NCI-H460 (cell line): ENCODE measurements at regions not wholly inside any gene's neighbourhood (a gene's known extent, or its start where the extent isn't known, plus 50 kb on each side); places are given as distances from the start of the nearest gene placed in this dataset.

ENCODE experiments used
- DNase-seq: peaks from one replicate; pipeline ENCODE4 v3.0.0-alpha.2; 2016; ENCODE audit warnings: low read depth; ENCODE audit errors: extremely low read depth

DNA sequence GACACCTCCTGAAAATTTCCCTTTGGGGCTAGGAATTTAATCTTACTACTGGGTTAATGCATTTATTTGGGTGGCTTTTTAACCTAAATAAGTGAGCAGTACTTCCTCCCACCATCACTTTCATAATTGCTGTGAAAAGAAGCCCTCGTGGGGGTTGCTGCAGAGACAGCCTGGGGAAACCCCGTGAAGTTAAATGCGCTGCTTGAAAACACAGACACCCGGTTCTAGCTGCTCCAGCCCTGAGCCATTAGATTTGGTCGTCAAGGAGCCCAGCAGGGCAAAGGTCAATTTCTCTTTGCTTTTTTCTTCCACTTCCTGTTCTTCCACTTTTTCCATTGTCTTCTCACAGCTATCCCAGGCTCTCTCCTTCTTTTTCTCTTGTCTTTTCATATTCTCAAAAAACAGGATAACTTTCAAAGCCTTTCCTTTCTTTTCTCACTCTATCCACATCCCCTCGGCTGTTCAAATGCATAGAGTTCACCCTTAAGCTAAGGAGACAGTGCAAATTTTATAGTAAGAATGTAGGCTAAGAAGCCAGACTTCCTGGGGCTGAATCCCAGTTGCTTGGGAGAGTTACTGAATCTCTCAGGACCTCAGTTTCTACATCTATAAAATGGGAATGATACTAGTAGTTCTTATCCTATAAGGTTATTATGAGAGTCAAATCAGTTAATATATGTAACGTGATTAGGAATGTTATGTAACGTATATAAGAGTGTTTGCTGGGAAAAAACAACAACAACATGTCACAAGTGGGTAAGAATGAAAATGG is 91.5 kb upstream of the ZNF827 start:
- DNase-seq = no peak

DNA sequence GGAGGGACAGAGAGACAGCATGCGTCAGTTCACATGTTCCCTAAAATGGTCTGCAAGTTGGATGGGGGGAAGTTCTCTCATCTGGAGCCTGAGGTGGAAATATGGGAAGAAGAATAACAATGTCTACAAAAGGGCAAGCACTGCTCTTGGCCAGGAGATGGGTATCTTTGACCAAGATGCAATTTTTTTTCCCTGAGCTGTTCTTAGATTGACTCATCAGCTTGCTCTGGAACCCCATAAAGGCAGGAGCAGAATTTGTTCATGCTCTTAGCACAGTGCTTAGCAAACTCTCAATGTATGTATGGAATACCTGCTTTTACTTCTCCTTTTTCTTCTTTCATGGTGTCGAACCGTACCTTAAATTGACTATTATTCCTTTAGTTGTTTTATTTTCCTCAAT is 90.5 kb upstream of the ZNF827 start:
- DNase-seq = no peak

DNA sequence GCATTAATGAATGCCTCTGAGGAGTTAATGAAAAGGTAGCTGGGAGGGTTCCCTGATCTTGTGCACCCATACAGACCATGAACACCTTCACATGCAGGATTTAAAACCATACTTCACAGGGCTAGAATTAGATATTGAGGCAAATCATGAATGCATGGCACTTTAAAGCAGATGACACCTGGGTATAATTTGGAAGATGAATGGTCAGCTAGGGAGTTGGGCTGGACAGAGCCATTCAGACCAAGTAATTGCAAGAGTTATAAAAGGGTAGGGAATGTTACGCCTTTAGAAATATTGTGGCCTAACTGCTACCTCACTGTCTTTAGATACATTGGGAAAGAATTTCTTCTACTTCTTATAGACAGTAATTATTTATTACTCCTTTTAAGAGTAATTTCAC is 89.1 kb upstream of the ZNF827 start:
- no peak for DNase-seq

DNA sequence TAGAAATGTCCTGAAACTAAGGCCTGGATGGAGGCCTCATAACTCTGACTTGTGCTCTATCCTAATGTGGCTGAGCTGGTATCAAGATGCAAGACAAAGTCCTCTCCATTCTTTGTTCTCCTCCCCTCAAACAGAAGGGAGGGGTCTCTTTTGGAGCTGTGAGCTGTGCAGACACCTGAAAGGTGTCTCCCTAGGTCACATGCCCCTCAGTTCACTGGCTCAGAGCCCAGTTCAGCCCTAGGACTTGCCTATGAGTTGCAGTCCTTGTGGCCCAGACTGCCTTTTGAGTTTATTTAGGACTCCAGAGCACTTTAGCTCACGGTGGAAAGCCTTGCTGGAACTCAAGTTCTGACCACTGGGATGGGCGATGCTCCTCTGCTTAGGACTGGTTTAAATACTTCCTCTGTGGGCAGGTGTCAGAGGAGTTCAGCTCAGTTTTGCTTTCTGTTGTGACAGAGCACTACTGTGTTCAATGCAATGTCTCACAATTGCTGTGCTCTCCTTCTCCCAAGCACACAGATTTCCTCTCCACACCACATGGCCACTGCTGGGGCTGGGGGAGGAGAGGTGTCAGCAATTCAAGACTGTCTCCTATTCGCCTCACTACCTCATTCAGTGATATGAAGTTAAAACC is 84.8 kb upstream of the ZNF827 start:
- no peak for DNase-seq

DNA sequence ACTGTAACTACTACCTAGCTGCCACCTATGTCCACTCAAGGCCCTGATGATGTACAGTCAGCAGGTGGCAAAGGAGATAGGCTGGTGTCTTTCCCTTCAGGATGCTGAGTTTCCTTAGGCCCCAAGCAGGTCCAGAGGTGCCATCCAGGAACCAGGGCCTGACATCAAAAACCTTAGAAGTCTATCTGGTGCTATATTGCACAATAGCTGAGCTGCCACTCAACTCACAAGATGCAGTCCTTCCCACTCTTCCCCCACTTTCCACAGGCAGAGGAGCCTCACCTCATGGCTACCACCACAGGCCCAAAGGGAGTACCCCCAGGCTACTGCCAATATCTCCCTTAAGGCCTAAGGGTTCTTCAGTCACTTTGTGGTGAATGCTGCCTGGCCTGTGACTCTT is 83.9 kb upstream of the ZNF827 start:
- no peak for DNase-seq

DNA sequence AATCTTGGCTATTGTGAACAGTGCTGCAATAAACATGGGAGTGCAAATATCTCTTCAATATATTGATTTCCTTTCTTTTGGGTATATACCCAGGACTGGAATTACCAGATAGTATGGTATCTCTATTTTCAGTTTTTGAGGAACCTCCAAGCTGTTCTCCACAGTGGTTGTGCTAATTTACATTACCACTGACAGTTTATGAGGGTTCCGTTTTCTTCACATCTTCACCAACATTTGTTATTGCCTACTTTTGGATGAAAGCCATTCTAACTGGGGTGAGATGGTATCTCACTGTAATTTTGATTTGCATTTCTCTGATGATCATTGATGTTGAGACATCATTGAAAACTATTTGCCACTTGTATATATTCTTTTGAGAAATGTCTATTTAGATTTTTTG is 79.6 kb upstream of the ZNF827 start:
- DNase-seq = no peak

DNA sequence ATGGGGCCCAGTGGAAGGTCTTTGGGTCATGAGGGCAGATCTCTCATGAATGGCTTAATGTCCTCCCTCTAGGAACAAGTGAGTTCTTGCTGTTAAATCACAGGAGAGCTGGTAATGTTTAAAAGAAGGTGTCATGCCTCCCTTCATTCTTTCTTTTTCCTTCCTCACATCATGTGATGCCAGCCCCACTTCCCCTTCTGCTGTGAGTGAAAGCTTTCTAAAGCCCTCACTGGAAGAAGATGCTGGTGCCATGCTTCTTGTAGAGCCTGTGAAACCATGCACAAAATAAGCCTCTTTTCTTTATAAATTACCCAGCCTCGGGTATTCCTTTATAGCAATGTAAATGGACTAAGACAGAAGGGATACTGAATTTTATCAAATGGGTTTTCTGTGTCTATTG is 66.1 kb upstream of the ZNF827 start:
- DNase-seq = no peak

DNA sequence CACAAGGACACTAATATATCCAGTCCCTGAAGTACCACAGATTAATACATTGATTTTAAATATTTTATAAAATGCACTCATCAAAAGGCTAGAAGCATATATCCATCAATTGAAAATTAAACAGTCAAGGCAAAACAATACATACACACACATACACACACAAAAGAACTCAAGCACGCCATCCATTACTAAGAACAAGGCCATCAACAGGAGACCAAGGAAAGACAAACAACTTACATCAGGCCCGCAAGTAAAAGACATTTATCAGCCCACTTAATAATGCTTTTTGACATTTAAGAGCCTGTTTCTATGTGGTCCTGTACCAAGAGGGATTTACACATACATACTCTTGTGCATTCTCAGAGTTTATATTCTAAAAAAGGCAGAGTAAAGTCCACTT is 50.0 kb upstream of the ZNF827 start:
- no peak for DNase-seq
